HFFc6 (cell line): ENCODE measurements at regions not wholly inside any gene's neighbourhood (a gene's known extent, or its start where the extent isn't known, plus 50 kb on each side); places are given as distances from the start of the nearest gene placed in this dataset.

Source experiments
- DNase-seq: peaks from one replicate; pipeline ENCODE4 v3.0.0-alpha.2; 2018
- H3K27ac Mint-ChIP-seq: 2 replicates; pipeline ENCODE4 v1.8.0; 2020; ENCODE audit warnings: mild to moderate bottlenecking, mixed read lengths
- H3K27me3 Mint-ChIP-seq: 2 replicates; pipeline ENCODE4 v1.8.0; 2021; ENCODE audit warnings: mild to moderate bottlenecking, moderate library complexity, mixed read lengths; ENCODE audit not compliant: insufficient read depth
- H3K36me3 Mint-ChIP-seq: 2 replicates; pipeline ENCODE4 v1.8.0; 2021; ENCODE audit warnings: low read depth, mixed read lengths
- H3K4me1 Mint-ChIP-seq: 2 replicates; pipeline ENCODE4 v1.8.0; 2020; ENCODE audit warnings: low read depth, mixed read lengths
- H3K4me3 Mint-ChIP-seq: 2 replicates; pipeline ENCODE4 v1.8.0; 2020; ENCODE audit warnings: mild to moderate bottlenecking, moderate library complexity, mixed read lengths
- H3K9me3 Mint-ChIP-seq: 2 replicates; pipeline ENCODE4 v1.8.0; 2020; ENCODE audit warnings: mild to moderate bottlenecking, mixed read lengths
- TF ChIP-seq, protein P1 (sequence below): fragments of 200-600 bp; sonication (generic); IDR thresholded peaks from 2 replicates; pipeline ENCODE4 v1.5.0; 2021; ENCODE audit warnings: antibody characterized with exemption, mild to moderate bottlenecking

DNA sequence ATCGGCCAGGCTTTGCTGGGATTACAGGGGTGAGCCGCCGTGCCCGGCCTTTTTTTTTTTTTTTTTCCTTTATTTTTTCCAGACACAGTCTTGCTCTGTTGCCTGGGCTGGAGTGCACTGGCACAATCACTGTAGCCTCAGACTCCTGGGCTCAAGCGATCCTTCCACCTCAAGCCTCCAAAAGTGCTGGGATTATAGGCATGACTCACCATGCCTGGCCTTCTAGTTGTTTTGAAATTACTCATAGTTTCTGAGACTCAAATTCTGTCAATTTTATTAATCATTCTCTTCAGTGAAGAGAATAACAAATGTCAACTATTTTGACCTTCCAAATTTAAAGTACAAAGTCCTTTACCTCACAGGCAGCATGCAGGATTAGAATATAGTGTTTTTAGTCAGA, 374.5 kb downstream of the PLA2G4A start:
- Mint-ChIP-seq H3K9me3 (peaks cover 30% of the 10 kb centered on the region), H3K36me3 (no peaks in the 10 kb centered on the region), H3K4me3 (no peak overlapping the region), H3K4me1 (no peaks in the 10 kb centered on the region), H3K27ac (no peak overlapping the region), H3K27me3 (no peaks in the 10 kb centered on the region)
- no peak for DNase-seq
- TF ChIP-seq, protein P1, sequence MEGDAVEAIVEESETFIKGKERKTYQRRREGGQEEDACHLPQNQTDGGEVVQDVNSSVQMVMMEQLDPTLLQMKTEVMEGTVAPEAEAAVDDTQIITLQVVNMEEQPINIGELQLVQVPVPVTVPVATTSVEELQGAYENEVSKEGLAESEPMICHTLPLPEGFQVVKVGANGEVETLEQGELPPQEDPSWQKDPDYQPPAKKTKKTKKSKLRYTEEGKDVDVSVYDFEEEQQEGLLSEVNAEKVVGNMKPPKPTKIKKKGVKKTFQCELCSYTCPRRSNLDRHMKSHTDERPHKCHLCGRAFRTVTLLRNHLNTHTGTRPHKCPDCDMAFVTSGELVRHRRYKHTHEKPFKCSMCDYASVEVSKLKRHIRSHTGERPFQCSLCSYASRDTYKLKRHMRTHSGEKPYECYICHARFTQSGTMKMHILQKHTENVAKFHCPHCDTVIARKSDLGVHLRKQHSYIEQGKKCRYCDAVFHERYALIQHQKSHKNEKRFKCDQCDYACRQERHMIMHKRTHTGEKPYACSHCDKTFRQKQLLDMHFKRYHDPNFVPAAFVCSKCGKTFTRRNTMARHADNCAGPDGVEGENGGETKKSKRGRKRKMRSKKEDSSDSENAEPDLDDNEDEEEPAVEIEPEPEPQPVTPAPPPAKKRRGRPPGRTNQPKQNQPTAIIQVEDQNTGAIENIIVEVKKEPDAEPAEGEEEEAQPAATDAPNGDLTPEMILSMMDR: no peak

DNA sequence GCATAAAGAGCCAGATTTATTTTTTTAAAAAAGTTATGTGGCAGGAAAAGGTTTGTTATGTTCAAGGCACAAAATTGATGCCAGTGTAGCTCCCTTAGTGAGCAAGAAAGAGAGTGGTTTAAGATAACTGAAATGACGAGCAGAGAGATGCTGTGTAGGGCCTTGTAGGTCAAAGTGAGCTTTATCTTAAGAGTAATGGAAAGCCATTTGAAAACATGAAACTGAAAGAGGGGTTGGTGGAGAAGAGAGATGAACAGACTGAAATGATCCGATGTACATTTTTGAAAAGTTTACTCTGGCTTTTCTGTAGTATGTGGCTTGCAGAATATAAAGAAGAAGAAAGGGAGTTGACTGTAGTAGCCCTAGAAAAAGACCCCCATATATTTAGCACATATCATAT, 383.6 kb downstream of the PLA2G4A start:
- no peak for DNase-seq
- Mint-ChIP-seq H3K36me3 (0 out of 2 replicates have a peak, but pooled peaks cover 4% of the 10 kb centered on the region), H3K4me1 (no peaks in the 10 kb centered on the region), H3K27ac (no peak overlapping the region), H3K4me3 (no peak overlapping the region), H3K27me3 (no peaks in the 10 kb centered on the region), H3K9me3 (peaks cover 25% of the 10 kb centered on the region)
- TF ChIP-seq, protein P1: no peak

- Mint-ChIP-seq H3K27ac (no peak overlapping the region), H3K4me3 (no peak overlapping the region), H3K4me1 (no peaks in the 10 kb centered on the region), H3K36me3 (no peaks in the 10 kb centered on the region), H3K27me3 (no peaks in the 10 kb centered on the region), H3K9me3 (peaks cover 18% of the 10 kb centered on the region)
- TF ChIP-seq, protein P1: no peak
- DNase-seq: no peak
Observed at GRCh38 chr1:187226396-187226795, 397.6 kb downstream of the PLA2G4A start.

- Mint-ChIP-seq H3K27ac (no peak overlapping the region), H3K4me1 (no peaks in the 10 kb centered on the region), H3K27me3 (no peaks in the 10 kb centered on the region), H3K9me3 (peaks cover 18% of the 10 kb centered on the region), H3K36me3 (no peaks in the 10 kb centered on the region), H3K4me3 (no peak overlapping the region)
- TF ChIP-seq, protein P1: no peak
- DNase-seq: no peak
Observed at GRCh38 chr1:187228790-187229189, 400.0 kb downstream of the PLA2G4A start.

- H3K27ac Mint-ChIP-seq: no peak overlapping the region
Observed at GRCh38 chr1:187229496-187229895, 400.7 kb downstream of the PLA2G4A start.

More at GRCh38 chr1:187229496-187229895, 400.7 kb downstream of the PLA2G4A start:
- Mint-ChIP-seq H3K4me1 (no peaks in the 10 kb centered on the region), H3K9me3 (peaks cover 14% of the 10 kb centered on the region), H3K27me3 (no peaks in the 10 kb centered on the region), H3K36me3 (no peaks in the 10 kb centered on the region), H3K4me3 (no peak overlapping the region)
- DNase-seq: no peak
- TF ChIP-seq, protein P1: no peak
